Prostate gland (tissue), 2 donors: ENCODE measurements at regions not wholly inside any gene's neighbourhood (a gene's known extent, or its start where the extent isn't known, plus 50 kb on each side); places are given as distances from the start of the nearest gene placed in this dataset.
"Not testable (repeated sequence)": the region's sequence is repeated elsewhere in the genome, so short reads cannot be mapped to it uniquely, and the experiment has no call there.

Experiments used
- POLR2A ChIP-seq: fragments of 450-650 bp; IDR thresholded peaks from one replicate; pipeline ENCODE4 v1.6.1; 2016; ENCODE audit warnings: antibody characterized with exemption, mild to moderate bottlenecking
- POLR2AphosphoS5 ChIP-seq: sonication (generic); formaldehyde crosslinking; IDR thresholded peaks from one replicate; pipeline ENCODE4 v1.6.1; 2017; ENCODE audit warnings: antibody characterized with exemption
- TF ChIP-seq, protein P1 (sequence below), 4 experiments: fragments of 200-600 bp in 2 of 4; fragments of 450-650 bp in 2 of 4; sonication (generic) in 2 of 4; IDR thresholded peaks; 1 replicate in 3 of 4; 2 replicates in 1 of 4; pipeline ENCODE4 v1.5.1; 2016 to 2019; ENCODE audit warnings: antibody characterized with exemption in 4 of 4, mild to moderate bottlenecking in 2 of 4, moderate library complexity in 2 of 4

DNA sequence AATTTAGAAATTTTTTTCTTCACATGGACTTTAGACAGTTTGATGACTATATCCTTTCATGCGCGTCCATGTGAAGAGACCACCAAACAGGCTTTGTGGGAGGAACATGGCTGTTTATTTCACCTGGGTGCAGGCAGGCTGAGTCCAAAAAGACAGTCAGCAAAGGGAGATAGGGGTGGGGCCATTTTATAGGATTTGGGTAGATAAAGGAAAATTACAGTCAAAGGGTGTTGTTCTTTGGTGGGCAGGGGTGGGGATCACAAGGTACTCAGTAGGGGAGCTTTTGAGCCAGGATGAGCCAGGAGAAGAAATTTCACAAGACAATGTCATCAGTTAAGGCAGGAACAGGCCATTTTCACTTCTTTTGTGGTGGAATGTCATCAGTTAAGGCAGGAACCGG is 781.5 kb upstream of the SGO1 start:
- TF ChIP-seq, protein P1, sequence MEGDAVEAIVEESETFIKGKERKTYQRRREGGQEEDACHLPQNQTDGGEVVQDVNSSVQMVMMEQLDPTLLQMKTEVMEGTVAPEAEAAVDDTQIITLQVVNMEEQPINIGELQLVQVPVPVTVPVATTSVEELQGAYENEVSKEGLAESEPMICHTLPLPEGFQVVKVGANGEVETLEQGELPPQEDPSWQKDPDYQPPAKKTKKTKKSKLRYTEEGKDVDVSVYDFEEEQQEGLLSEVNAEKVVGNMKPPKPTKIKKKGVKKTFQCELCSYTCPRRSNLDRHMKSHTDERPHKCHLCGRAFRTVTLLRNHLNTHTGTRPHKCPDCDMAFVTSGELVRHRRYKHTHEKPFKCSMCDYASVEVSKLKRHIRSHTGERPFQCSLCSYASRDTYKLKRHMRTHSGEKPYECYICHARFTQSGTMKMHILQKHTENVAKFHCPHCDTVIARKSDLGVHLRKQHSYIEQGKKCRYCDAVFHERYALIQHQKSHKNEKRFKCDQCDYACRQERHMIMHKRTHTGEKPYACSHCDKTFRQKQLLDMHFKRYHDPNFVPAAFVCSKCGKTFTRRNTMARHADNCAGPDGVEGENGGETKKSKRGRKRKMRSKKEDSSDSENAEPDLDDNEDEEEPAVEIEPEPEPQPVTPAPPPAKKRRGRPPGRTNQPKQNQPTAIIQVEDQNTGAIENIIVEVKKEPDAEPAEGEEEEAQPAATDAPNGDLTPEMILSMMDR (IDR thresholded peaks at IDR 0.05), result not testable (repeated sequence)
- TF ChIP-seq POLR2A, POLR2AphosphoS5: not testable (repeated sequence)
